Muscle of back (tissue), 3 donors: ENCODE measurements at regions not wholly inside any gene's neighbourhood (a gene's known extent, or its start where the extent isn't known, plus 50 kb on each side); places are given as distances from the start of the nearest gene placed in this dataset.
A peak's percentile ranks its signal among the peaks of the same experiment; 100 is the strongest.
"Not testable (repeated sequence)": the region's sequence is repeated elsewhere in the genome, so short reads cannot be mapped to it uniquely, and the experiment has no call there.

Experiments used
- DNase-seq, 3 donors: peaks; one replicate each; pipeline versions ENCODE4 v3.0.0 to v3.0.0-alpha.2; 2013

GRCh38 chr13:64782466-64782865, 2447.7 kb downstream of the PCDH9 start:
- no peak for DNase-seq

GRCh38 chr13:64778002-64778401, 2452.1 kb downstream of the PCDH9 start:
- DNase-seq: no peak

GRCh38 chr13:64774915-64775314, 2455.2 kb downstream of the PCDH9 start:
- no peak for DNase-seq

GRCh38 chr13:64770743-64771142, 2459.4 kb downstream of the PCDH9 start:
- no peak for DNase-seq

GRCh38 chr13:64767054-64767453, 2463.1 kb downstream of the PCDH9 start:
- no peak for DNase-seq

- DNase-seq: peak in 2 of 3 donors; percentile 55 to 88
Observed at GRCh38 chr13:64765636-64766035, 2464.5 kb downstream of the PCDH9 start.

- DNase-seq: peak in 2 of 3 donors; percentile 46 to 81
Observed at GRCh38 chr13:64758521-64759244, 2471.5 kb downstream of the PCDH9 start.

- DNase-seq: no peak
Observed at GRCh38 chr13:64756621-64757020, 2473.5 kb downstream of the PCDH9 start.

- peak in 1 of 3 donors; percentile 23 for DNase-seq
Observed at GRCh38 chr13:64755961-64756360, 2474.2 kb downstream of the PCDH9 start.

- peak in 1 of 3 donors; percentile 51 for DNase-seq
Observed at GRCh38 chr13:64753233-64754000, 2476.7 kb downstream of the PCDH9 start.

GRCh38 chr13:64749301-64749700, 2480.8 kb downstream of the PCDH9 start:
- no peak for DNase-seq

GRCh38 chr13:64746845-64747244, 2483.3 kb downstream of the PCDH9 start:
- DNase-seq: no peak

GRCh38 chr13:64740493-64740892, 2489.6 kb downstream of the PCDH9 start:
- DNase-seq: no peak

- no peak for DNase-seq
Observed at GRCh38 chr13:64725492-64725891, 2504.6 kb downstream of the PCDH9 start.

- DNase-seq: peak; percentile 23 to 90 (median 69)
Observed at GRCh38 chr13:64723724-64724123, 2506.4 kb downstream of the PCDH9 start.

- DNase-seq: no peak
Observed at GRCh38 chr13:64718116-64718515, 2512.0 kb downstream of the PCDH9 start.

GRCh38 chr13:64716936-64717335, 2513.2 kb downstream of the PCDH9 start:
- DNase-seq: no peak

GRCh38 chr13:64709079-64709478, 2521.1 kb downstream of the PCDH9 start:
- no peak for DNase-seq

- DNase-seq: no peak
Observed at GRCh38 chr13:64704121-64704649, 2526.0 kb downstream of the PCDH9 start.

- no peak for DNase-seq
Observed at GRCh38 chr13:64697226-64697625, 2532.9 kb downstream of the PCDH9 start.

GRCh38 chr13:64688893-64689677, 2541.1 kb downstream of the PCDH9 start:
- peak in 1 of 3 donors; percentile 13 for DNase-seq

- DNase-seq: not testable (repeated sequence)
Observed at GRCh38 chr13:64686536-64686935, 2543.6 kb downstream of the PCDH9 start.
